ENCODE measurements at regions not wholly inside any gene's neighbourhood (a gene's known extent, or its start where the extent isn't known, plus 50 kb on each side); places are given as distances from the start of the nearest gene placed in this dataset.

DNA sequence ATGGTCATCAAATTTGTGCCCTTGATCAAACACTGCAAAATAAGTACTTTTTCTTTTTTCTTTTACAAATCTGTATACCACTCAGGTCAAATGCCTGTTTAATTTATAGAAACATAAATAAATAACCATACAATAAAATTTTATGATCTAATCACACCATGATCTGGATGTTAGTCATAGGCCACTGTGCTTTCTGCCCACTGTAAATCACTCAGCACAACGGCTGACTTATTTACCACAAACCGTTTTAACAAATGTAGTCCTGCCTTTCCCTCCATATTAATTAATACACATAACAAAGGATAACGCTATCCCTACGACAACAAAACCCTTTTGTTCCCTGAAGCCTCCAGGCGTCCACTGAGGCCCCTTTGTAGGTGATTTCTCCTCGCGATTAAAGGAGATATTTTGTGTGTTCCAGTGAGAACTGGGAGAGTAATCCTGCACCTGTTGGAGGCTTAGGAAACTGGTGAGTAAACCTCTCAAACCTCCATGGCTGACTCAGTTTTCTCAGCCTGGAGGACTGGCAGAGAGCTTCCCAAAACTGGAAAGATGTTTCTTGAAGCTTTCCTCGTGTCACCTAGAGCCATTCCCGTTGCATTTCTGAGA, 477.1 kb upstream of the SGCG start:
- DNase-seq: no peak

DNA sequence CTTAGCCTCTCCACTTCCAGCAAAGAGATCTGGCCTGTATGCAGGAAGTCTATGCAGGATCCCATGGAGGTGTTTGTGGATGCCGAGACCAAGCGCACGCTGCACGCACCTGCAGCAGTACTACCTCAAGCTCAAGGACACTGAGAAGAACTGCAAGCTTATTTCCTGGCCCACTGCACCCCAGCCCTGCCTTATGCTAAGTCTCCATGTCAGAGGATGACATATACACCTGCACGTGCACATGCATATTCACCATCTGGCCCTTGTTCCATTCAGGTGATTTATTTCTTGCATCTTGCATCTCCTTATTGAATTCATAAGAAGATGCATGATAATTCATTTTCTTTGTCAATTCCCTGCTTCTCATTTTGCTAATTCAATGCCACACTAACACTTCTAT, 472.8 kb upstream of the SGCG start:
- DNase-seq: no peak

- DNase-seq: no peak
These were observed 463.7 kb upstream of the SGCG start for GRCh38 chr13:22717036-22717435.

DNA sequence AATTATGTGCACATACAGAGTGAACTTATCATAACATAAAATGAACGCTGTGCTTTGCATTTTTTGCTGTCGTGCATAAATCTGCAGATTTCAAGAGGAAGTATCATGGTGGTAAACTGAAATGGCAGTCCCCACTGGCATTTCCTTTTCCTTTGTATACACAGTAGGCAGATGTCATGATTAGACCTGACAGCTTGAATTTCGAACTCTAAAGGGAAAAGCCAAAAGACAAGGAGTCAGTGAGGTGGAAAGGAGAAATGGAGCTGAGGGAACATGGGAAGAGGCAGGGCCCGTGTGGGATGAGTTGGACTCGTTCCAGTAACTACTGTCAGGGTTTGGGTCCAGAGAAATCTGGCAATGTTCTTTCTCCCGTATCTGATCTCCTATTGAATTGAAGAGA, 454.1 kb upstream of the SGCG start:
- no peak for DNase-seq

DNA sequence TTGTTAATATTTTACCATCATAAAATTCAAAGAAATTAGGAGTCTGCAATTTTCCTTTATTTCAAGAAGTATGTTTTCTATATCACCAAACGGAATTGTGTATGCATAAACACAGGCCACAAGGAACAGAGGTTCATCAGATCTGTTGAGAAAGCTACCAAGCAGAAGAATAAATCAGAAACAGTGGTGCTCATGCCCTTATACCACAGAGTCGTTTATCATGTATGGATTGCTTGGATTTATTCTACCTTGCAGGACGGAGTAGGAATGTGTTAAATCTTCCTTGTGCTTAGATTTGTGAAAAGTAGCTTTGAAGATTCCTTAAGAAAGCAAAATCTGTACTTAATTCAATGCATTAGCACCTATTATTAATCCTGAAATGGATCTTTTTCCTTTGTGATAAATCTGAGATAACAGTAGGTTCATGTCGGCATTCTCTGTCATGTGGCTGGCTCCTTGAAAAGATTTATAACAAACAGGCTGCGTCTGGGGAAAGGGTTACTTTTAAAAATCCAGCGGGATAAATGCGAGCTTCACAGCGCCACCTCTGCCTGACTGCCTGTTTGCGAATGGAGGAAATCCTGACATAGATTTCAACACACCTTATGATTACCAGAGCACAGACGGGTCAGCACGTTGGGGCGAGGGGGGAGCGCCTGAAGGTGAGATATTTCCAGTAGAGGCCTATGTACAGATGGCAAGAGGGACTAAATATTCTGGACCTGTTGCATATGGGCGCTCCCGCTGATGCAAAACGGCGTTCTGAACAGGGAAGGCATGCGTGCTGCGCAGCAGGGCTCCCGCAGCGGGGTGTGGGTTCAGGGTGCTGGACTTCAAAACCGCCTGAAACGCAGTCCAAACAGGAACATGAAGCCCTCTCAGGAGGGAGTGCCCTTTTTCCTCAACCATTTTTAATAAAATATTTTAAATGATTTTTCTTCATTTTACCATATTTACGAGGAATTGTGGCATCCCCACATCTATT, 445.5 kb upstream of the SGCG start:
- no peak for DNase-seq

DNA sequence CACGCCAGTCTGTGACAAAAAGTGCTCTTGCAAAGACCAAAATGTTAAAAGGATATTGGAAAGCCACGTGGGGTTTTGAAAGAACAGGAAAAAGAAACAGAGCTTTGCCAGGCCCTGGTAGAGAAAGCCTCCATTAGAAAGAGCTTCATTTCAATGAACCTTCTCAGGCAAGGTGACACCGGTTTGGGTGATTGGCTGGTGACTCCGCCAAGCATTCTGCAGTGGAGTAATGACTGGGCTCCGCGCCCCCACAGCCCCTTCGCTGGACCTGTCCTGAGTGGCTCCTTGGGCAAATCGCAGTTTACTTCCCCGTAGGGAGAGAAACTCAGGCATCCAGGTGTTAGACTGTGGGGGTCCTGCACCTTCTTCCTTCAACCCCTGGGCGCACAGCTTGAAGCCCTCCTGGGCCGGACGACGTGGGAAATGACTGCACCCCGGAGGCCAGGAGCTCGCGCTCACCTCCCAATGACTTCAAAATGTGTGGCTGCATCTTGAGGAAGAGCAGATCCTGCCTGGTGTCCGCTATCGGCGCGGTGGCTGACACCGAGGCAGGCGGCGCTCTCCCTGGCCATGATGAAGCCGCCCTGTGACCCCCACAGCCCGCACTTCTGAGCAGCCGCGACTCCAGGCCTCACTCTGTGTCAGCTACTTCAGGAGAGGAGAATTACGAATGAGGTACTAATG, 444.6 kb upstream of the SGCG start:
- no peak for DNase-seq

GRCh38 chr13:22736768-22737092, 444.0 kb upstream of the SGCG start:
- DNase-seq: no peak

- no peak for DNase-seq
These were observed 442.4 kb upstream of the SGCG start for GRCh38 chr13:22738357-22738756.

DNA sequence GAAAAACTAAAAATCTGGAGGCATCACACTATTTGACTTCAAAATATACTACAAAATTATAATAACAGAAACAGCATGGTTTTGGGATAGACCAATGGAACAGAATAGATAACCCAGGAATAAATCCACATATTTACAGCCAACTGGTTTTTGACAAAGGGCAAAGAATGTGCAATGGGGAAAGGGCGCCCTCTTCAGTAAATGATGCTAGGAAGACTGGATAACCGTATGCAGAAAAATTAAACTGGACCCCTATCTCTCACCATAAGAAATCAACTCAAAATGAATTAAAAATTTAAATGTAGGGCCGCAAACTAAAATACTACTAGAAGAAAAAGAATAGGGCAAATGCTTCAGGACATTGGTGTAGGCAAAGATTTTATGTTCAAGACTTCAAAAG, 440.5 kb upstream of the SGCG start:
- DNase-seq: no peak

GRCh38 chr13:22744688-22745452, 435.9 kb upstream of the SGCG start:
- no peak for DNase-seq

GRCh38 chr13:22748866-22749577, 431.8 kb upstream of the SGCG start:
- DNase-seq: no peak

GRCh38 chr13:22749626-22750025, 431.2 kb upstream of the SGCG start:
- DNase-seq: no peak

DNA sequence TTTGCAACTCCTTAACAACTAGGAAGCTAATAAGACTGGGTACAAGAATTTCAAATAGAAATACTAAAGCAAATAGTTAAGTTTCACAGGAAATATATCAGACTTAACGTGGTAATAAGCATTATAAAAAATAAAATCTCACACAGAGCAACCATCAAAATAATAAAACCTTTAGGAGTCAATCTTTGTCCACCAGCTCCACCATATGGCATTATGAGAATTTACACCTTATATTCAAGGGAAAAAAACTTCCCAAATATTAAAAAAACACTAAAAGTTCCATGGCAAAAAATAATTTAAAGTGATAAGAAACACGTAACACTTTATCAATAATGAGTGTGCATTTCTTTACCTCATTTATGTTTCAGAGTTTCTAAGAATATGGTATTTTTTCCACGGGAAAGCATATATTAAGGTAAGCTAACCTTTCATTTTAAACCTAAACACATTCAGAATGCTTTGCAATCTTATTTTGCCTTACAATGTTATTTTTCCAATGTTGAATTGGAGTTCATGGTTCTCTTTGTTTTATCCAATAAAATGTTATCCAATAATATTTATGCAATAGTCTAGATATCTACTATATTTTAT, 423.2 kb upstream of the SGCG start:
- no peak for DNase-seq

GRCh38 chr13:22758245-22758644, 422.5 kb upstream of the SGCG start:
- no peak for DNase-seq

GRCh38 chr13:22761709-22762108, 419.1 kb upstream of the SGCG start:
- no peak for DNase-seq

- no peak for DNase-seq
These were observed 415.2 kb upstream of the SGCG start for GRCh38 chr13:22765547-22765946.

DNA sequence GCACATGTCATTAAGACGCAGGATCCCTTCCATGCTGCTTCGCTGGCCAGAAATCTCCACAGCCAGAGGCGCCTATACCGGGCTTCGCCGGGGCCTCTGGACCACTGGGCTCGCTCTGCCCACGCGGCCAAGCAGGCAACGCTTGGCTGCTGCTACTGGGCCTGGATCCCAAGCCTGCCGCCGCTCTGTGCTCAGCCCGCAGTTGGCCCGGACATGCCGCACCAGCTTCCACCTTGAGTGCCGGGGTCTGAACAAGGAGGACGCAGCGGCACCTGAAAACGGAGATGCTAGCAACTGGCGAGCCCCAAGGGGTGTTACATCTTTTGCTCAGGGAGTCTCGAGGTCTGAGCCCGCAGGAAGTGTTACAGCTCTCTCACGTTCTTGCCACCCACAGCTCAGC, 409.9 kb upstream of the SGCG start:
- DNase-seq: no peak

GRCh38 chr13:22773465-22773864, 407.3 kb upstream of the SGCG start:
- DNase-seq: no peak

DNA sequence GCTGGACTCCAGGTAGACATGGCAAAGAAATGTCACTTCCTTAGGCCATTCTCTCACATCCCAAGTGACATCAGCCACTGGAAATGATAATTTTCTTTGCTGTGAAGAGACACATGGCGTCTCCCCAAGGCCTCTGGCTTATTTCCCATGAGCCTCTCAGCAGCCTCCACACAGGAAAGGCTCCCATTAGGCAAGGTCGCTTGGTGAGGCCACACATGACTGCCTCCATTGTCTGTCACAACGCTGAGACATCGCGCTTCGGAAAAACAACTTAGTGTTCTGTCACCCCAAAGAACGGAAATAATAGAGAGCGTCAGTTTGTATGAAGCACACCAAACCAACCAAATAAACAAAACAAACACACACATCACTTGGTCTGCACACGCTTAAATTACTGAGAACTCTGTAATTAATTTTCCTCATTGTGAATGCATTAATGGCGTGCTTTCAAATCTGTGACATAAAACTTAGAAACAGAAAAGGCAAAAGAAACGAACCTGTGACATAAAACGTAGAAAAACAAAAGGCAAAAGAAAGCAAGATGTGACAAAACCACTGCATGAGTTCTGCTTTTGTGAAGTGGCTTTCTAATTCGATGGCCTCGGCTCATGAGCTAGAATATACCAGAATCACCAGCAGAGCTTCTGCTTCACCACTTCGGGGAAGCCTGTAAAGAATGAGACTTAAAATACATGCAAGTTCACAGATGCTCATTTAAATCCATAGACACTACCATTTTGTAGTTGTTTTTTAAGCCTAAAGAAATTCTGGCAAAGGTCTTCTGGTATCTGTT, 404.2 kb upstream of the SGCG start:
- no peak for DNase-seq

DNA sequence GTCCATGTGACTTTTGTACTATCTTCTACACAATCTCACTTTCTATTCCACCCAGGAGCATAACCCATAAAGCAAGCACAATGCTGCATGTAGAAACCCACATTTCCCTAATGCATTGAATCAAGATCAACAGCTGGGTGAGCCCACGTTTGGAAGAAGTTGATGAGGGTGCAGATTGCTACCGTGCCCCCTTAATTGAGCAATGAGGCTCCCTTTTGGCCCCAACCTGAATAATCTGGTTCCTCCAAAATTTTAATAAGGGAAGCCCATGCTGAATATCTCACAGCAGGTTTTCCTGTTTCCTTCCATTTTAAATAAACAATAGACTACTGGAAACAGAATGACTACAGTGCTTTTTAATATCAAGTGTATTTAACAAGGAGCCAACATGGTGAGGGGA, 403.6 kb upstream of the SGCG start:
- no peak for DNase-seq

DNA sequence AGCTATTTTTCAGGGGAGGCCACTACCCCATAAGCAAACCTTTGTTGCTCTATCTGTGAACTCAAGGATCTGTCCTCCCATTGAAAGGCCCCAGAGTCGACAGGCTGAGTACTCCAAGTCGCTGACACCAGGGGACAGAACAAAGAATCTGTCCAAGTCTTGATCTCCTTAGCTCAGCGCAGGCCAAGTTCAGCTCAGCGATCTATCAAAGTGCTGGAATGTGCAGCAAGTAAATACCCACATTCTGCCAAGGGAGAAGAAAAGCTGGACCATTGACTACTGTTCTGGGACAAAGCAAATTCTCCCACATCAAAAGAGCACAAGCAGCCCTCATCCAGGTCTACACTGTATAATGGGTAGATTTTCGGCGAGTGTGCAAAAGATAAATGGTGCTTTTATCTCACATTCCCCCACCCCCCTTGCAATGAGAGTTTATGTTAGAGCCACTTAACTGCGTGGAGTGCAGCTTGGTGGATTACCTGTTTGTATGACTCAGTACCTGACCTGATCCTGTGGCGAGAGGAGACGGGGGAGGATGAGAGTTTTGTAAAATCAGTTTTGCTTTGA, 391.7 kb upstream of the SGCG start:
- DNase-seq: no peak

Data from 8988T (cell line).